HG03175 (cell line): ENCODE measurements at regions not wholly inside any gene's neighbourhood (a gene's known extent, or its start where the extent isn't known, plus 50 kb on each side); places are given as distances from the start of the nearest gene placed in this dataset.

Experiments used
- ATAC-seq: cut with Tn5 transposase; IDR thresholded peaks from one replicate; pipeline ENCODE4 v1.9.1; 2021; ENCODE audit warnings: mild to moderate bottlenecking, moderate library complexity; ENCODE audit not compliant: unreplicated experiment

DNA sequence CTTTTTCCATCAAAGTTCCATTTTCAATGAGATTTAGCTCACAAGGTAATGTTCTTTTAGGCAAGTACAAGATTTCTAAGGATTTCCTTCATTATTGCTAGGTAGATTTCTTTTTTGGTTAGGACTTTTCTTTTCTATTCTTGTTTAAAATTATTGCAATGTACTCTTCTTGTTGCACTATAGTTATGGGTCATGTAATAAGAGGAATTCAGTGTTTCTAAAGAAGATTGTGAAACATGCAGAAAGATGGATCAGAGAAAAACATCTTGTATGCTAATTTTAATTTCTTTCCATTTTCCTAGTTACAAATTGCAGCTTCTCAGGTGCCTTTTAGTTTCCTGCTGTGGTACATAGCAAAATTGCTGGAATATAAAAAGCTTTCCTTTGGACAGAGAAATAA lies 56.1 kb downstream of the BTG1 start:
- no peak for ATAC-seq

DNA sequence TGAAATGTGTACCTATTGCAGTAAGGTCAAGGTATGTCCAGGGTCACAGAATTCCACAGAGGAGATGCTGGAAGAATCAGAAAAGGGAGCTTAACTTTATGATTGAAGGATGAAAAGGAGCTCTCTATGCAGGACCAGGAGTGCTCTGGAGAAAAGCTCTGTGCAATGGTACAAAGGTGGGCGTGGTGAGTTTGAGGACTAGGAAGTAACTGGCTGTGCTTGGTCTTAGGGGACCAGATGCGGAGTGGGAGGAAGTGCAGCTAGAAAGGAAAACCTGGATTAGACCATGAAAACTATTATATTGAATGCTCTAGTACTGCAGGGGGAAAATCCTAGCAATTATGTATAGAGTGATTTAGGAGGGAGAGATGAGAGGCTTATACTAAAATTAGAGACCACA lies 56.8 kb downstream of the BTG1 start:
- ATAC-seq: no peak

DNA sequence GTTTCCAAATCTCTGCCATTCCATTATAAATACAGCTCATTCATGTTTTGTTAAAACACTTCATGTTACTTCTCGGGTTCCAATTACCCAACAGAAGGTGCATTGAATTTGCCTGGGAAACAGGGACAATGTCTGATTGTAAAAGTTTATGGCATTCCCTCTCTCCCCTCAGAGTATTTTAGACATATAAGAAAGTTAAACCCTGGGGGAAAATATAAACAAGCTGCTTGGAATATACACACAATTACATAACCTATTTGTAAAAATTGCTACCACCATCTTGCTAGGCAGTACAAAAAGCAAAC lies 60.0 kb downstream of the BTG1 start:
- no peak for ATAC-seq

DNA sequence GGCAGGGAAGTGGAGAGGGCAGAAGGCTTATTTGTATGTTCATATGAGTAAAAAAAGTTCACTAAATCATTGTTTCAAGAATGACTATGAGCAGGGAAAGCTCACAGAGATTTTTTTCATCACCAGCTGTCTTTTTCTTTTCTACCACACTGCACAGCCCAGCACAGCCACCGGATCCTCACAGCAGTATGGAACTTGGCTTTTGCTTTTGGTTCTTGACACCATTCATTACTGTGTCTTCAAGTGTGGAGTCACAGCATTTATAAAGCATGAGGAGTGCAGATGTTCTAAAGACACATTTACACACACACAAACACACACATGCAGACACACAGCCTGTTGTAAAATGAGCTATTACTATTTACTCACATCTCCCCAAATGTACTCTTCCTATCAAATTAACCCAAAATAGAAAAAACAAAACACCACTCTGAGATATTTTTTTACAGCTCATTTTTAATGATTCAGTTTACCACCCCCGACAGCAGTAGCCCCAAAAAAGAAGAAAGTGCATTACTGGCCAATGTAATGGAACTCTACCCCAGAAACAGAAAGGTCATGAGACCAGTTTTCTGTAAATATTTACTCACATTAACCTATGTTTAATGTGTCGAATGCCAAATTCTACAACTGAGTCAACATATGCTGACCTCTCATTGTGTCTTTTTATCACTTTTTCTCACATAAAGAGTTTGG lies 60.5 kb downstream of the BTG1 start:
- no peak for ATAC-seq

DNA sequence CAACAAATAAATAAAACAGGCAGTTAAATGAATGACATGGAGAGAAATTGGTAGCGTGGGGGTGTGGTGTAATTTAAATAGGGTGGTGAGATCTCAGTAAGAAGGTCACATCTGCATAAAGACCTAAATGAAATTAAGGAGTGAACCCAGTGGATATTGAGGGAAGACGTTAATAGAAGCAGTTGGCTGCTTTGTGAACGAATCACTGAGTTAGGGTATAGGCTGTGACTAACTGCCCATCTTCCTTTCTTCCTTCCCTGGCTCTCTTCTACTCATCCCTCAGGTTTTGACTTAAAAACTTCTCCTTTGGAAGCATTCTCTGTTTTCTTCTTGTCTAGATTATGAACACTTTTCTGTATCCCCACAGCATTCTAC lies 64.7 kb downstream of the BTG1 start:
- ATAC-seq: no peak

DNA sequence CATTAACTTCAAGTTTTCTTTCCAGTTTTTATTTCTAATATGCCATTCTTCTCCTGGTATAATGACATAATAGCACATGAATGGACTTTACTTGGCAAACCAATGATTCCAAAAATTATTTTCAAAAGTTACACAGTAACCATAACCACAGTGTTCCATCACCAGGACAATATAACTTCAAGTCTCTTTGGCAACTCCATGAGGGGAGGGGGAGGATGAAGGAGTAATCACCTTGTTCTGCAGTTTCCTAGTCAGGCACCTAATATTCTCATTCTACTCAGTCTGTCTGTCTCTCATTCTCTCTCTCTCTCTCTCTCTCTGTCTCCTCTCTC lies 66.6 kb downstream of the BTG1 start:
- no peak for ATAC-seq

DNA sequence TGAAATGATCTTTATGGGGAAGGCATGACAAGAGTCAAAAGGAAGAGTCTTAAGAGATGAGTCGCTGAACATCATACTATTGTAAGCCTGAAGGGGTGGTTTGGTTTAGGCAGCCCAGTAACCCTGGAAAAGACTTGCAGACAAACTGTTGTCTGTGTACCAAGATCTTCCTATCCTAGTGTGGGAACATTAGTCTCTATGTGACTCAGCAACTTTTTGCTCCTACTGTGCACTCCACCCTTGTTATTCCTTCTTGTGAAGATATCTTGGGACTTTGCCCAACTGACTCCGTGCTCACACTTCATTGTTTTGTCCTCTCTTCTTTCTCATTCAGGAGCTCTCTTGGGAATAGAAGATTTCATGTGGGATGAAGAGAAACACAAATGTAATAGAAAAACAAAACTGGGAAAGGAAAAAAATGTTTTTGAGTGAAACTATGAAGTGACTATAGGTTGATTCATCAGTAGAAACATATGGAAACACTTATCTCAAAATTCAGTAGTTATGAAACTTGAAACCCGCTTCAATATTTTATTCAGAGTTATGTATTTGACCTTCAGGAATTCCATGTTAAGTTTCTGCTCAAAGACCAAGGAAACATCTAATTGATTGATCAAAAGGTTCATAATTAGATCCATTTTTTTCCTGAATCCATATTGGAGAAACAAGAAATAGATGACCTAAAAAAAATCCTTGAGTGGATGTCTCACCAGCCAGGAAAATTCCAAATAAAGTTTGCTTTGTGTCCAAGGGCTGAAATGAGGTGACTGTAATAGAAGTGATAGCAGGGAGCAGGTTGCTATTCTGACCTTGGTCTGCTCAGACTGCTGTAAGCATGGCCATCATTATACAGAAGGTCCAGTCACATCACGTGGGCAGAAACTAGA lies 67.2 kb downstream of the BTG1 start:
- ATAC-seq: no peak

DNA sequence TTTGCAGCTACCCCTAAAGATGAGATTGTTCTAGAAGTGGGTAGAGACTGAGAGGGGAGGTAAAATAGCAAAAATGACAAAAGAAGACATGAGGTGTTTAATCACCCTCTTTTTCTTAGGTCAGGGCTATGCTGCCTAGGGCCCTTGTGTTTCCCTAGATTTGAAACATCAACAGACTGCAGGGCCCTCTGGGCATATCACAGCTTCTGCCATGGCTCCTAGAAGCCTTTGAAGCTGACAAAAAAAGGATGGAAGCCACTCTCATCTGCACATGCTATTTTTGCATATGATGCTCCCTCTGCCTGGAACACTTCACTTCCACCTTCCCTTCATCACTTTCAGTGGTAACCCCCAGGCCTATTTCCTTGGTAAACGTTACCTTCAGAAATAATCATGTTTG lies 68.1 kb downstream of the BTG1 start:
- ATAC-seq: no peak

DNA sequence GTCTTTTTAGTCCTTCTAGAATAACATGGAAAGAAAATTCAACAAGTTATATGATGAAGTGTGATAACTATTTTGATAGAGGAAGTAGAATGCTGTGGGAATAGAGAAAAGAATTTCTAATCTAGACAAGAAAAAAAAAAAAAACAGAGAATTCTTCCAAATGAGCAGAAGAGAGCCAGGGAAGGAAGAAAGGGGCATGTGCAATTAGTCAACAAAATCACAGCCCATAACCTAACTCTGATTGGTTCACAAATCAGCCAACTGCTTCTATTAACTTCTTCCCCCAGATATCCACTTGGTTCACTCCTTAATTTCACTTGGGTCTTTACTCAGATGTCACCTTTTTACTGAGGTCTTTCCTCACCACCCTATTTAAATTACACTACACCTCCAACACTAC lies 69.5 kb downstream of the BTG1 start:
- ATAC-seq: no peak

DNA sequence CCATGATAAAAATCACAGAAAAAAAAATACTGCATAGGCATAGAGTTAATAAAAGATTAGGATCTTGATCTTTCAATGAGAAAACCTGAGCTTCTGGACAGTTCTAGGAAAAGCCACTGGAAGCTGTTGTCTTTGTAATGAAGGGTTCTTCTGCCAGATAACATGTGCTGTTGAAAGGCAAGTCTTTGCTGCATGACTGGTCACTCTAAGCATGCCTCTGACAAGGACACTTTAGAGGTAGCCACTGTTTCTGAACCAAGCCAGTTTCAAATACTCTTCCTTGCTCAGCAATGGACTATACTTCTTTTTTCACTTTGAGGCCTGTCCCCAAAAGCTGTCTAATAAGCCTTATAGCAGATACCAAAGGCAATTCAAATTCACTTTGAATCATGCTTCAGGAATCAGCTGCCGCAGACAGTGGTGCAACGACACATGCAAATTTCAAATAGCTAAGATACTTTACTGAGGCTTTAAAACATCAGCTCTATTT lies 70.2 kb downstream of the BTG1 start:
- no peak for ATAC-seq

DNA sequence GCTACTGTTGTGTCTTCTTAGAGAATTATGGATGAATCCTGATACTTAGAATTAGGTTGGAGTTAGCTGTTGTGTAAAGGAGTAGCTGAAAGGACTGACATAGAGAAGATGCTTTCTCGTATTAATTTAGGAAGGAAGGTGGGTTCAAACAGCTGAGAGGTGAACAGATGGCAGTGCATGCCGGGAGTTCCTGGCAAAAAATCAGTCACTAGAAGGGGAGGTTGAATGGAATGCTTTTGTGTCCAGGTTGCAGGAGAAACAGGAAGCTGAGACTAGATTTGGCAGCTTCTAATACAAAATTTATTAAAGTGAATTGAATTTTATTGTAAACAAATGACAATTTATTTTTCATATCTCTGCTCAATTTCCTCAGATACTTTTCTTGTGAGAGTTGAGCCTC lies 70.8 kb downstream of the BTG1 start:
- no peak for ATAC-seq

DNA sequence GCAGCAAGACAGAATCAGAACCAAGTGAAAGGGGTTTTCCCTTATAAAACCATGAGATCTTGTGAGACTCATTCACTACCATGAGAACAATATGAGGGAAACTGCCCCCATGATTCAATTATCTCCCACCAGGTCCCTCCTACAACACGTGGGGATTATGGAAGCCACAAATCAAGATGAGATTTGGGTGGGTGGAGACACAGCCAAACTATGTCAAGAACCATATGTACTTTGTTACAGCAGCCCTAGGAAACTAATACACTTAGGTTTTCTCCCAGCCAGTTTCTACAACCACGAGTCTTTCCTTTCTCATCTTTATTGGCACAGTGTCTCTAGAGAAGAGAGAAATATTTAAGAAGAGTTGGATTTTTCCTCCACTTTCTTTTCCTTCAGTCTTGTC lies 72.6 kb downstream of the BTG1 start:
- ATAC-seq: no peak

DNA sequence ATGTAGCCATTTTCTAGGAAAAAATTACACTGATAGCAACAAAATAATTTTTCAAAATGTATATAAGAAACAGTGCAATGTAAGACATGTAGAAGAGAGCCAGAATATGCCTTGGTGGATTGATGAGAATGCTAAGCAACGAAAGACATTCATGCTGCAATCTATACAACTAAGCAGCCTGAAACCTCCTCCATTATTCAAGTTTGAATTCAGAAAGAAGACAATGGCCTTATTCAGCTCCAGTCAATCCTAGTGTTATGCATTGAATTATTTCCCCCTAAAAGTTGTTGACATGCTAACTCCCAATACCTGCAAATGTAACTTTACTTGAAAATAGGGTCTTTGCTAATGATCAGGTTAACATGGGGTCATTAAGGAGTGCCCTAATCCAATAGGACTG lies 73.5 kb downstream of the BTG1 start:
- no peak for ATAC-seq

DNA sequence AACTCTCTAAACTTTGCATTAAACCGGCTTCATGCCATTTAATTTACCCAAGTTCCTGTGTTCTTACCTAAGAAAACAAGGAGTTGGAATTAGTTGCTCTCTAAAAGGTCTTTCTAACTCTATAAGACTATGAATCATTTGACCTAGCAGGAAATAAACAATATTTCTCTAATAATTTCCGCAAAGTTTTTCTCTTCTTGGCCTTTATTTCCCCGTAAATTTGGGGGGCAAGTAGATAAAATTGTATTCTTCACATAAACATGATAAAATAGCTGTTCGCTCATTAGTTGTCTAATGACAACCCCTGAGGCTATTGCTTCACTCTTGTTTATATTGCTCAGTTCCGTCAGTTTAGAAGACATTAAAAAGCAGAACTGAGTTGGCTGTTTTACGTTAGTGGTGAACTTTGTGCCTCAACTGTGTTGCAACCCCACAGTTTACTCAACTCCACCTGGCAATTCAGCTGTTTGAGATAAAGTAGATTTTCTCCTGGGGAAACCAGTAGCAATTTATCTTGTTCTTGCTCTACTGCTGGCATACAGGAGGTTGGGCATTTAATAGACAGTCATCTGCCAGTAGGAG lies 74.7 kb downstream of the BTG1 start:
- no peak for ATAC-seq

DNA sequence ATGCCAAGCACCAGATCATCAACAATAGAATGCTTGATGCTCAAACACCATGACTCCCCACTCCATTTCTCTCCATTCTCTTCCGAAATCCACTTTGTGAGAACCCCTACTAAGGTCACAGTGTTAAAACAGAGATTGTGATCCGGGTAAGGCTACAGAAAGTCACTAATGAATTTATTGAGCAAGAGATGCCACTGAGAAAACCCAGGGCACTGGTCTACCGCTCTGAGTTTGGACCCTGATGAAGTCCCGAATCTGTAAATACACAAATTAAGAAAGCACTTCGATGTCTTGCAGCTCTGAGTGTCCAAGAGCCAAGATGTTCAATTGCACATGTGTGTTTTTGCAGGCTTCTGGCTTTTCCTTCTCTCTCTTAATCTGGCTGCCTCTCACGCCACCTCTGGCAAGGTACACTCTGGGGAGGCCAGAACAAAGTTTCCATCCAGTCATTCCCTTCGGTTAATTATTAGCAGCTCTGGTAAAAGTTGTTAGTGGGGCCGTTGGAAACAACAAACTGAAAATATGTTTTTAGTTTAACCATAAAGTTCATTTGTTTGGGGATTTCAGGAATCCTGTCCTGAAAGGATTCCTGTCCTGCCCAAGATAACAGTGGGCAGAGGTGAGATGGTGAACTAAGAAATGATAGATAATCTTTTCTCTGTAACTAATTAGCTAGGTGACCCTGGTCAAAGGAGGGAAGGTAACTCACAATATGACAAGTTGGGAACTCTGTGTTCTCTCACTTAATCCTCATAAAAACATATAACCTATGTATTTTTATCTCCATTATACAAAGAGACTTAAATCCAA lies 75.4 kb downstream of the BTG1 start:
- peak; percentile 73 for ATAC-seq

DNA sequence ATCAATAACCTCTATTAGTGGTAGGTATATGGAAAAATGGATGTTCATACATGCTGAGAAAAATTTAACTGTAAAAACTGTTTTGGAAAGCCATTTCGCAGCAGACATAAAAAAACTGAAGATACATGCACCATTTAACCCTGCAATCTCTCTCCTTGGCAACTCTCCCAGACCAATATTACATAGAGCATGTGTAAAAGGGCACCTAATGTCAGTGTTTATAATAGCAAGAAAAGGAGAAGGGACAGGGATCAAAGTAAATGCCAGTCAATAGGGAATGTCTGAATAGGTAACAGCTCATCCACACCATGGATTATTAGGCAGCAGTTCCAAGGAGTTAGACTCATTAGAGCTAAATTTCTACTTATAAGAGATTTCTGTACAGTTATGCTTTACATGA lies 77.2 kb downstream of the BTG1 start:
- ATAC-seq: no peak

DNA sequence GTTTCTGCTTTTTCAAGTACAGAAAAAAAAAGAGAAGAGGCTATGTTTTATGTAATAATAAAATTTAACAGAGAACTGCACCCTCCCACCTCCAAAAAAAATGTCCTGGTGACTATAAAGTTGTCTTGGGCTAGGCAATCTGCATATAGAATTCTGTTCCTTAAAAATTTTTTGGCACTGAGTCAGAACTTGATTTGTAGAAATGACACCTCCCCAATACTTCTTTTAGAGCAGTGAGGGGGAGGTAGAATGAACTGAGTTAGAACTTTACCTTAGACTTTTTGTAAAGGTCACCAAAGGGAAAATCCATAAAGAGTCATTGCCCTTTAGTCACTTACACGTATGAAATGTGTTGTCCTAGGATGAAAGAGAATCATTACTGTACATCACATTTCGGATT lies 80.0 kb downstream of the BTG1 start:
- ATAC-seq: no peak

DNA sequence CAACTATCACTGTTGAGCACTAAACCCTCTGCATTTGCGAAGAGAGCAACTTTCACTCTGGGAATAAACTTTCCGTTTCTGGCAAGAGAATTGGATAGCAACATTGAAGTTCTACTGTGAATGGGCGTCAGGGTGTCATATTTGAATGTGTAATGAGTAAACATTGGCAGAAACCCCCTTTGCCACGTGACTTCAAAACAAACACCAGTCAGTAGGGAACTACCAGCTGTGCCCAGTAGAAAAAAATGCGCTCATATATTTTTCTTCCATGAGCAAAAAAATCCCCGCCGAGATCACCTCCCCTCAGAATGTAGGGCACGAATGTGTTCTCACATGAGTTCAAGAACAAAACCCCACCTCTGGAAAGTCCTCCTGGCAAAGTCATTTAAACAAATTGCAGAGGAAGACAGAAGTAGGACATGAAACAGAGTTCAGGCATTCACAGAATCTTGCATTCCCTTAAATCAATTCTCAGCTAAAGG lies 80.6 kb downstream of the BTG1 start:
- ATAC-seq: peak; percentile 73

DNA sequence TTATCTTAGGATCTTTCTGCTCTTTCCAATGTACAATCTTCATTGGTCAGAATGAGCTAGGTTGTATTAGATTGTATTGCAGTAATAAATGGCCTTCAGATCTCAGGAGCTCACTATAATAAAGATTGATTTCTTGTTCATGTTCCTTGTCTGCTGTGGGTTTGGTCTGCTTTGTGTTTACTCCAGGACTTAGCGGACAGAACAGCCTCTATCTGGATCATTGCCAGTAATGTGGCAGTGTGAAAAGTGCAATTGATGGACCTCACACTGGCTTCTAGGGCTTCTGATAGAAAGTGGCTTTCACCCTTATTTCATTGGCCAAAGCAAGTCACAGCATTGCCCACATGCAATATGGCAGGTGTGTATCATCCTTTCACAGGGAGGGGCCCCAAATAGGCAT lies 81.2 kb downstream of the BTG1 start:
- ATAC-seq: no peak

DNA sequence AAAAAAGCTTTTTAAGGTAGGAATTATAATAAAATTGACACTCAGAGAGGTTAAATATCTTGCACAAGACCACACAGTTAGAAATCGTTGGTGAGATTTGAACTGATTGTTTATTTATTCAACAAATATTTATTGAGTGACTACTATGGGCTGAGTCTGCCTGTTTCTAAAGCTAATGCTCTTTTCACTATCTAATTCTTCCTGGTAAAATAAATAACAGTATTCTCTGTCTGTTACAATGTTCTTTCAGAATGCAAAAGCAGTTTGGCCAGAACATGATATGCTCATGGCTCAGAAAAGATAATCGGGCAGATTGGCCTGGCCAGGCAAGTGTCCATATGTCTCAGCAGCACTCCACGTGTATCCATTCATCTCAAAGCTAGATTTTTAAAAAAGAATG lies 82.0 kb downstream of the BTG1 start:
- no peak for ATAC-seq
